ENCODE measurements at regions not wholly inside any gene's neighbourhood (a gene's known extent, or its start where the extent isn't known, plus 50 kb on each side); places are given as distances from the start of the nearest gene placed in this dataset.
A peak's percentile ranks its signal among the peaks of the same experiment; 100 is the strongest.

DNA sequence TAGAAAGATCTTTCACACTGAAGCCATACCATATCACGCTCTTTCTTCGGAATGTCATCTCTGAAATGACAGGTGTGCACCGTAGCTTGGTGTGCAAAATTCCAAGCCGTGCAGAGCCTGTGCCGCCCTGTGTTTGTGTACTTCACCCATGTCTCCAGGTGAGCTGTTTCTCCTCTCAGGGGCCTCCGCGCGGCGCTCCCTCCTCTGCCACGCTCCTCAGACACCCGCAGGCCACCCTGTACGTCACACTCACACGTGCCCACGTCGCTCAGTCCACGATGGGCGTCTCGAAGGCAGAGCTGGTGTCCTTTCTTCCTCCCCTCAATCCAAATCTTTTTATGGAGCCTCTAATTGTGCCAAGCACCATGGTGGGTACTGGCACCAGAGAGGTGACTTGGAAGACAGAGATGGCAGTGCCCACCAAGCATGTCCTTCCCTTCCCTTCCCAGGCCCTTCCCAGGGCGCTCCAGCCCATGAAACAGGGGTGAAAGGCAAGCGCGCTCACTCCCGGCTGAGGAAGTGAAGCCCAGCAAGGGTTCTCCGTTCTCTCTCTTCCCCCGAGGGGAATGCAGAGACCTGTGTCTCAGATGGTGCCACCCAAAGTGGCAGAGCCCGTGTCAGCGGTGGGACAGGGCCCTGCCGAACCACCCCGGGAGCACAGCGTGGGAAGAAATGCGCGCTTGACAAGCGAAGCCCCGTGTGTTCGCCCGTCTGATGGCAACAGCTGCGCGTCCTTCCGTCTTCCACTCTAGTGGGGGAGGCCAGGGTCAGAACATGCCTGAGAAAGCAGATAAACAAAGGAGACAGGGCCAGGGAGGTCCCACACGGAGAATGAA is 292.5 kb upstream of the SHH start:
- DNase-seq = no peak

- no peak for DNase-seq
Observed at GRCh38 chr7:156102267-156102666, 290.0 kb upstream of the SHH start.

- no peak for DNase-seq
Observed at GRCh38 chr7:156101355-156101754, 289.1 kb upstream of the SHH start.

- peak in 1 of 2 donors; percentile 12 for DNase-seq
Observed at GRCh38 chr7:156100086-156100485, 287.8 kb upstream of the SHH start.

- DNase-seq = no peak
Observed at GRCh38 chr7:156099085-156099484, 286.8 kb upstream of the SHH start.

- peak in 1 of 2 donors; percentile 34 for DNase-seq
Observed at GRCh38 chr7:156096771-156097538, 284.7 kb upstream of the SHH start.

DNA sequence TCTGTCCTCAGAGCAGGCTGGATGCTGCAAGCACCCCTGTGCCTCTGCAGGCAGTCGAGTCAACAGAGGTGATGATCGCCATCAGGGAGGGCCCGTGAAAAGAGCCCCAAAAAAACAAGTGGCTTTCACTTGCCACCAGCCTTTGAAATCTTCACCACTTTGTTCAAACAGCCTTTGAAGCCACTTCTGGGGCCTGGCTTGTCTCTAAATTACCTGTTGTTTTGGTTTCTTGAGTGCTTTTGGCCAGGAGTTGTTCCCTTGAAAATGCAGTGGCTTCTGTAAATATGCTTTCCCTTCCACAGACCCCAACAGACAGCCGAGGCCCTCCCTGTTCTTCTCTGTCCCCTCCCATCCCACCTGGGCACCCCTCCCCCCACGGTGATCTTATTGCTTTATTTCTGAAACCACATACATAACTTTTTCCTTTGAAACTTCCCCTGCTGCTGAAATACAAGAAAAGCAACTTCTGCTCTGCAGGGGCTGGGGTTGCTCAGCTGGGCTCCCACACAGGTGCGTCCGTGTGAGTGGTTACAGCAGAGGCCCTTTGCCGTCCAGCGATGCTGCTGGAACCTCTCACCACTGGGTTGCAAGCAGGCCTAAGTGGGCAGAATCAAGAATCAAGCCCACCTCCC is 283.8 kb upstream of the SHH start:
- no peak for DNase-seq

DNA sequence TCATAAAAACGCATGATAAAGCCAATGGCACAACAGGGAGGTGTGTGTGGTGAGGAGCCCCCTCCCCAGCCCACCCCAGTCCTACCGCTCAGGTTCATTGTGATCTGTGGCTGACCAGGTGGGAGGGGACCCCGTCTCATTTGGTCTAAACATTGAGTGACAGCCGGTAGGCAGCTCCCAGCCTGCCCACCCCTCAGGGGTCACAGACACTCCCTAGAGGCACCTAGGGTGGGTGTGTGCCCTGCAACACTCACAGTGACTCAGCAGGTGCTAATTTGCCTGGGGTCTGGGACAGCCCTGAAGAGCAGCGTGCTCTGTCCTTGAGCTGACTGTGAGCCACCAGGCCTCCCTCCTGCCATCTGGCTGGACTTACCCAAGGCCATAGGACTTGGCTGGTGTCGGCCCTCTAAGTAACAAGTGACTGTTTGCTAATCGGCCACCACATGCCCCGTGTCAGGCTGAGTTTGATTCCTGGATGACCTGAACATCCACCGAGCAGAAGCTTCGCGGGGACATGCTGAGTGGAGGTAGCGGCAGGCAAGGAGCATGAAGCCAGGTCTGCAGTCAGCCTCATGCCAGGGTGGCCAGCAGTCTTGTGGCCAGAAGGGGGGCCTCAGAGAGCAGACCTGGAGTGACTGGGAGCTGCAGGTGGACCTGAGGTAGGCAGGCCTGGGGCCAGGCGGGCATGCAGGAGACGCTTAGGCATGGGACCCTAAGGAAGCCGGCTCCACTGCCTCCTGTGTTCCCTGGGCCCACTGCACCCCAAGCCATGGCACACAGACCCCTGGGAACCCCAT is 282.3 kb upstream of the SHH start:
- DNase-seq = no peak

DNA sequence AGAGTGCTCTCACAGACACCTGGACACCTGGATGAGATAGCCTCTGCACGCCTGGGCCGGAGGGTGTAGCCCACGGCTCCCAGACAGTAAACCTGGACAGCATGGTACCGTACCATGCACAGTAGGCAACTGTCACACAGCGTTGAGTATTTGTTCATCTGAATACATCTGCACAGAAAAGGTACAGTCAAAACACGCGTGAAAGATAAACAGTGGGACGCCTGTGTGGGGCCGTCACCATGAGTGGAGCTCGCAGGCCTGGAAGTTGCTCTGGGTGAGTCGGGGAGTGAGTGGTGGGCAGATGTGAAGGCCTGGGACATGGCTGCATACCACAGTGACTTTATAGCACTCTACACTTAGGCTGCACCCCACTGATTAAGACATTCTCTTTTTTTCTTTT is 280.0 kb upstream of the SHH start:
- no peak for DNase-seq

DNA sequence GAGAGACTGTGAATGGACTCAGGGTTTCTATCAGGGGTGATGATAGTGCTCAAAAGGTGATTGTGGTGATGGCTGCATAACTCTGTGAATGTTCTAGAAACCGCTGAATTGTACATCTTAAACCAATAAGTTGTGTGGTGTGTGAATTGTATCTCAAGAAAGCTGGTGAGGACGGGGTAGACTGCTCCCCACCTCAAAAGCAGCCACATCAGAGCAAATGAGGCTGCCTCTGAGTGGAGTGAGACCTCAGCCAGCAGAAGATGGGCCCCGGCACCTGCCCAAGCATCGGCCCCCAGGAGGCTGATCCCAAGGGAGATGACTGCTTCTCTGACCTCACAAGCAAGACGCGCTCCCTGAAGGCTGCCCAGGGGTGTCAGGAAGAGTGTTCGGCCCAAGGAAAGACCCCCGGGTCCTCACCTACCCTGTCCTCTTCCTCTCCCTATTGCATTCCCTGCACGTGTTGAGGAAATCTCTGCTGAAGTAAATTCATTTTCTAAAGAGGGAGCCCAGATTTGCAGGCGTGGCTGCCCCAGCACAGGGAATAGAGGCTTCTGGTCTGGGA is 279.3 kb upstream of the SHH start:
- DNase-seq = no peak

DNA sequence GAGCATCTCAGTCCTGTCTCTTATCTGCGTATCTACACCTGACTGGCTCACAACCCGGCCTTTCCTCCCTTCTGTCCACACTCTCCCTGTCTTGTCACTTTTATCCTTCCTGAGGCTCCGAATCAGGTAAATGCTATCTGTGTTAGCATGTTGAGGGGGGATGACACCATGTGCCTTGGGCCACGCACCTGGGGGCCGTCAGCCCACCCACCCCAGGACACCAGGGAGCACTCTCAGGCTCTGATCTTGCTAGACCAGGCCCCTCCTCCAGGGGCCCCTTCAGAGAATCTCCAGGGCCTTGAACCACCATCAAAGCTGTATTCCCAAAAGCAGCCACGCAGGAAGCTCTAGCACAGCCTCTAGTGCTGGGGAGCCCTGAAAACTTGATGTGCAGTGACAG is 278.7 kb upstream of the SHH start:
- DNase-seq = no peak

GRCh38 chr7:156089222-156089621 is 277.0 kb upstream of the SHH start:
- no peak for DNase-seq

- DNase-seq = no peak
Observed at GRCh38 chr7:156088115-156088514, 275.9 kb upstream of the SHH start.

GRCh38 chr7:156082048-156083040 is 270.1 kb upstream of the SHH start:
- no peak for DNase-seq

GRCh38 chr7:156080596-156080995 is 268.3 kb upstream of the SHH start:
- no peak for DNase-seq

GRCh38 chr7:156080046-156080445 is 267.8 kb upstream of the SHH start:
- no peak for DNase-seq

DNA sequence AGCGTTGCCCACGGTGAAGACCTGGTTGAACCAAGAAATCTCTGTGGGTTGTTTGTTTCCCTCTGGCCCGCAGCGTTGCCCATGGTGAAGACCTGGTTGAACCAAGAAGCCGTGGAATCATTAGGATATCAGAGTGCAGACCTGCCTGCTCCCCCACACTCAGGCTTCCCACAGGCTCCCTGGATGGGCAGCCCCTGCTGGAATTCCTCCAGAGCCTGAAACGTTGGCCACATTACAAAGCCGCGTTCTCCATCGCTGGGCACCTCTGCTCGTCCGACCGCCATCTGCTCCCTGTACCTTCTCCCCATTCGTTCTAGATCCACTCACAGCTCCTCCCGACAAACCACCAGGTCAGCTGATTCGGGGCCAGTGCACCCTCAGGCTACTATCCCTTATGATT is 266.9 kb upstream of the SHH start:
- DNase-seq = no peak

GRCh38 chr7:156074982-156075615 is 262.8 kb upstream of the SHH start:
- DNase-seq = no peak

DNA sequence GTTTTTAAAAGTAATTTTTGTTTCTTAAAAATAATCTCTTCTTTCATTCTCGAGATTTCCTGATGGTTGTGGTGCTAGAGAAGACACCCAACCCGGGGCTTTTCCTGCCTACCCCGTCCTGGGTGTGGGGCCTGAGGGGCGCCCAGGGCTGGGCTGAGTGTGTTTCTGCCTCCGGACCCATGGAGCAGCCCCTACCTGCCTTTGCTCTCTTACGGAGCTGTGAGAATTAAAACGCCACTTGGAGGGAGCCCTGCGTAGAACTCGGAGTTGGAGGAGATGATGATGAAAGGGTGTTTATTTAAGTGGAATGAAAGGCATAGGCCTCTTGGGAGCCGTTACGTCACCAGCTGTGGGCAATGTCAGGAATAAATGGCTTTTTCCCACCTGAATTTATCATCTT is 261.8 kb upstream of the SHH start:
- no peak for DNase-seq

Measured in right lung (tissue), 2 donors.